MM.1S (cell line): ENCODE measurements at regions not wholly inside any gene's neighbourhood (a gene's known extent, or its start where the extent isn't known, plus 50 kb on each side); places are given as distances from the start of the nearest gene placed in this dataset.

Experiments
- EZH2 ChIP-seq: fragments of 300-600 bp; sonication (generic); optimal IDR thresholded peaks from 2 replicates; pipeline ENCODE3; 2017; ENCODE audit warnings: low read depth, mild to moderate bottlenecking, antibody characterized with exemption, low read length, mixed read lengths
- EZH2phosphoT487 ChIP-seq: fragments of 300-600 bp; sonication (generic); IDR thresholded peaks from 2 replicates; pipeline ENCODE4 v1.6.1; 2018; ENCODE audit warnings: antibody characterized with exemption, low read length
- TF ChIP-seq, protein P1 (sequence below): fragments of 300-600 bp; sonication (generic); IDR thresholded peaks from 2 replicates; pipeline ENCODE4 v1.5.1; 2016; ENCODE audit warnings: antibody characterized with exemption, low read length, mixed read lengths

DNA sequence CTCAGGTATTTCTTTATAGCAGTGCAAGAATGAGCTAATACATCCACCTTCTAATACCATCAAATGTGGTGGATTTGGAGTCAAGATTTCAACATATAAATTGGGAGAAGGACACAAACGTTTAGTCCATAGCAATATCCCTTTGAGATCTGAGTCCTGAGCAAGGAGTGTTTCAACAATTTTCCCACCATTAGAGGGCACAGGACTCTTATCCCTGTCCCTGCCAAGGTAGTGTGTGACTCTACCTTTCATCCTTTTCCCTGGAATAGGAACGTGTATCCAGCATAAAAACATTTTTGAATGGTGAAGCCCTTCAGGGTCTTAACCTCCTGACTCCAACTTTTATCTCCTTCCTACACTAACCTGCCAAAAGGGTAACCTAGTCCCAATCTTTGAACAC lies 181.3 kb upstream of the SRD5A2 start:
- TF ChIP-seq, protein P1, sequence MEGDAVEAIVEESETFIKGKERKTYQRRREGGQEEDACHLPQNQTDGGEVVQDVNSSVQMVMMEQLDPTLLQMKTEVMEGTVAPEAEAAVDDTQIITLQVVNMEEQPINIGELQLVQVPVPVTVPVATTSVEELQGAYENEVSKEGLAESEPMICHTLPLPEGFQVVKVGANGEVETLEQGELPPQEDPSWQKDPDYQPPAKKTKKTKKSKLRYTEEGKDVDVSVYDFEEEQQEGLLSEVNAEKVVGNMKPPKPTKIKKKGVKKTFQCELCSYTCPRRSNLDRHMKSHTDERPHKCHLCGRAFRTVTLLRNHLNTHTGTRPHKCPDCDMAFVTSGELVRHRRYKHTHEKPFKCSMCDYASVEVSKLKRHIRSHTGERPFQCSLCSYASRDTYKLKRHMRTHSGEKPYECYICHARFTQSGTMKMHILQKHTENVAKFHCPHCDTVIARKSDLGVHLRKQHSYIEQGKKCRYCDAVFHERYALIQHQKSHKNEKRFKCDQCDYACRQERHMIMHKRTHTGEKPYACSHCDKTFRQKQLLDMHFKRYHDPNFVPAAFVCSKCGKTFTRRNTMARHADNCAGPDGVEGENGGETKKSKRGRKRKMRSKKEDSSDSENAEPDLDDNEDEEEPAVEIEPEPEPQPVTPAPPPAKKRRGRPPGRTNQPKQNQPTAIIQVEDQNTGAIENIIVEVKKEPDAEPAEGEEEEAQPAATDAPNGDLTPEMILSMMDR, result no peak
- TF ChIP-seq EZH2phosphoT487 (no peak), EZH2 (no peak)
